Loucy (cell line): ENCODE measurements at regions not wholly inside any gene's neighbourhood (a gene's known extent, or its start where the extent isn't known, plus 50 kb on each side); places are given as distances from the start of the nearest gene placed in this dataset.

ENCODE experiments used
- H2AFZ ChIP-seq: fragments of 200-600 bp; sonication (generic); 2 replicates; pipeline ENCODE4 v1.6.0; 2016; ENCODE audit warnings: antibody characterized with exemption, mild to moderate bottlenecking, low read length, moderate library complexity
- H3F3A ChIP-seq: fragments of 200-600 bp; 2 replicates; pipeline ENCODE4 v1.6.0; 2016; ENCODE audit warnings: antibody characterized with exemption, low read depth, mild to moderate bottlenecking
- H3K27me3 ChIP-seq: fragments of 200-600 bp; sonication (generic); 2 replicates; pipeline ENCODE4 v1.6.1; 2014; ENCODE audit warnings: low read length, mild to moderate bottlenecking; ENCODE audit not compliant: insufficient read depth, poor library complexity, severe bottlenecking
- H3K36me3 ChIP-seq: fragments of 200-600 bp; sonication (generic); 2 replicates; pipeline ENCODE4 v1.6.1; 2016; ENCODE audit warnings: low read length; ENCODE audit not compliant: insufficient read depth
- H3K4me1 ChIP-seq: fragments of 200-600 bp; sonication (generic); 2 replicates; pipeline ENCODE4 v1.5.1; 2014; ENCODE audit warnings: low read length, mild to moderate bottlenecking; ENCODE audit not compliant: insufficient read depth, poor library complexity, severe bottlenecking
- H3K4me2 ChIP-seq: fragments of 200-600 bp; sonication (generic); 2 replicates; pipeline ENCODE4 v1.6.0; 2014; ENCODE audit warnings: antibody characterized with exemption, low read length, low read depth, mild to moderate bottlenecking; ENCODE audit not compliant: poor library complexity, severe bottlenecking
- H3K4me3 ChIP-seq: fragments of 200-600 bp; sonication (generic); 2 replicates; pipeline ENCODE4 v1.5.1; 2014; ENCODE audit warnings: low read length, mild to moderate bottlenecking, mixed read lengths; ENCODE audit not compliant: poor library complexity, severe bottlenecking
- H3K79me2 ChIP-seq: fragments of 200-600 bp; sonication (generic); 2 replicates; pipeline ENCODE4 v1.6.1; 2014; ENCODE audit warnings: low read length; ENCODE audit not compliant: insufficient read depth
- H3K9ac ChIP-seq: fragments of 200-600 bp; sonication (generic); 2 replicates; pipeline ENCODE4 v1.6.0; 2014; ENCODE audit warnings: mild to moderate bottlenecking, low read depth, low read length, moderate library complexity; ENCODE audit not compliant: poor library complexity, severe bottlenecking
- H3K9me2 ChIP-seq: fragments of 200-600 bp; sonication (generic); replicated peaks from 2 replicates; pipeline ENCODE4 v1.6.1; 2016; ENCODE audit warnings: low read depth, low read length, mixed read lengths
- H3K9me3 ChIP-seq: fragments of 200-600 bp; sonication (generic); 2 replicates; pipeline ENCODE4 v1.6.1; 2014; ENCODE audit warnings: mild to moderate bottlenecking, antibody characterized with exemption, low read length, low read depth; ENCODE audit not compliant: insufficient read depth
- H4K20me1 ChIP-seq: fragments of 200-600 bp; sonication (generic); 2 replicates; pipeline ENCODE4 v1.6.0; 2014; ENCODE audit warnings: antibody characterized with exemption, low read length, mild to moderate bottlenecking; ENCODE audit not compliant: insufficient read depth, poor library complexity, severe bottlenecking
- EZH2phosphoT487 ChIP-seq: fragments of 200-600 bp; IDR thresholded peaks from 2 replicates; pipeline ENCODE4 v1.6.1; 2018; ENCODE audit warnings: antibody characterized with exemption, mild to moderate bottlenecking, moderate library complexity, borderline replicate concordance
- TF ChIP-seq, protein P1 (sequence below): fragments of 200-600 bp; sonication (generic); conservative IDR thresholded peaks from 2 replicates; pipeline ENCODE4 v1.5.1; 2014; ENCODE audit warnings: mild to moderate bottlenecking, antibody characterized with exemption, low read length

- H3K9me3 ChIP-seq, result peaks cover 4% of the 10 kb centered on the region; the same call in 1 of the 2 replicates
- no peak overlapping the region for H3K4me2 ChIP-seq
- no peak overlapping the region for H2AFZ ChIP-seq
- TF ChIP-seq, protein P1, sequence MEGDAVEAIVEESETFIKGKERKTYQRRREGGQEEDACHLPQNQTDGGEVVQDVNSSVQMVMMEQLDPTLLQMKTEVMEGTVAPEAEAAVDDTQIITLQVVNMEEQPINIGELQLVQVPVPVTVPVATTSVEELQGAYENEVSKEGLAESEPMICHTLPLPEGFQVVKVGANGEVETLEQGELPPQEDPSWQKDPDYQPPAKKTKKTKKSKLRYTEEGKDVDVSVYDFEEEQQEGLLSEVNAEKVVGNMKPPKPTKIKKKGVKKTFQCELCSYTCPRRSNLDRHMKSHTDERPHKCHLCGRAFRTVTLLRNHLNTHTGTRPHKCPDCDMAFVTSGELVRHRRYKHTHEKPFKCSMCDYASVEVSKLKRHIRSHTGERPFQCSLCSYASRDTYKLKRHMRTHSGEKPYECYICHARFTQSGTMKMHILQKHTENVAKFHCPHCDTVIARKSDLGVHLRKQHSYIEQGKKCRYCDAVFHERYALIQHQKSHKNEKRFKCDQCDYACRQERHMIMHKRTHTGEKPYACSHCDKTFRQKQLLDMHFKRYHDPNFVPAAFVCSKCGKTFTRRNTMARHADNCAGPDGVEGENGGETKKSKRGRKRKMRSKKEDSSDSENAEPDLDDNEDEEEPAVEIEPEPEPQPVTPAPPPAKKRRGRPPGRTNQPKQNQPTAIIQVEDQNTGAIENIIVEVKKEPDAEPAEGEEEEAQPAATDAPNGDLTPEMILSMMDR, result no peak
- no peak for TF ChIP-seq EZH2phosphoT487
- peaks cover 4% of the 10 kb centered on the region; the same call in 1 of the 2 replicates for H3F3A ChIP-seq
- H3K4me1 ChIP-seq, result peaks cover 37% of the 10 kb centered on the region
- no peaks in the 10 kb centered on the region for H4K20me1 ChIP-seq
- no peak overlapping the region for H3K9ac ChIP-seq
- H3K27me3 ChIP-seq, result no peaks in the 10 kb centered on the region
- H3K79me2 ChIP-seq, result no peaks in the 10 kb centered on the region
- H3K36me3 ChIP-seq, result no peaks in the 10 kb centered on the region
- no peaks in the 10 kb centered on the region for H3K9me2 ChIP-seq
- H3K4me3 ChIP-seq, result no peak overlapping the region
Observed at GRCh38 chr2:168353251-168353650, 102.8 kb upstream of the CERS6 start.

- Histone ChIP-seq H3K36me3 (no peaks in the 10 kb centered on the region), H3K4me2 (peak overlapping the region; percentile 72), H3K79me2 (no peaks in the 10 kb centered on the region), H3F3A (peaks cover 4% of the 10 kb centered on the region; the same call in 1 of the 2 replicates), H3K27me3 (no peaks in the 10 kb centered on the region), H3K9me2 (no peaks in the 10 kb centered on the region), H4K20me1 (no peaks in the 10 kb centered on the region), H3K9me3 (peaks cover 4% of the 10 kb centered on the region; the same call in 1 of the 2 replicates), H2AFZ (no peak overlapping the region), H3K9ac (no peak overlapping the region), H3K4me1 (peaks cover 43% of the 10 kb centered on the region), H3K4me3 (peak overlapping the region; percentile 46)
- TF ChIP-seq EZH2phosphoT487, result peak; percentile 55; the same call in 1 of the 2 replicates
- TF ChIP-seq, protein P1, result no peak
Observed at GRCh38 chr2:168354499-168354898, 101.6 kb upstream of the CERS6 start.

DNA sequence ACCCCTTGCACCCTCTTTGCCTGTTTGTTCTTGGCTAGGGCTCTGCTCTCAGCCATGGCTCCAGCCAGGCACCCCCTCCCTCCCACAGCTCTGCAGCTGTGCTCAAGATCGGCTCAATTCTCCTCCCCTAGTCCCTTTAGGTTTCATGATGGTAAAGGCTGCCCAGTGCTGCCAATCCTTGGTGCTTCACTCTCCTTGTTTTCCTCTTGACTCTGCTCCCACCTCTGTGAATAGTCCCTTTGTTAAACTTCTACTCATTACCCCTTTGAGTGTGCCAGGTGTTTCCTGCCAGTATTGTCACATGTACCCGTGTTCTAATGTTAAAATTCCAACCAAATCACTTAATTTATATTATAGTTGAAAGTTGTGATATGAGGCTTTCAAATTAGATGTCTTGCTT lies 101.0 kb upstream of the CERS6 start:
- no peaks in the 10 kb centered on the region for H4K20me1 ChIP-seq

More for the DNA sequence above, 101.0 kb upstream of the CERS6 start:
- no peaks in the 10 kb centered on the region for H3K36me3 ChIP-seq
- H3F3A ChIP-seq, result peaks cover 4% of the 10 kb centered on the region; the same call in 1 of the 2 replicates
- TF ChIP-seq, protein P1, result no peak
- no peak for TF ChIP-seq EZH2phosphoT487
- peaks cover 43% of the 10 kb centered on the region for H3K4me1 ChIP-seq
- peak overlapping the region; percentile 46 for H3K4me3 ChIP-seq
- no peak overlapping the region for H2AFZ ChIP-seq
- no peaks in the 10 kb centered on the region for H3K27me3 ChIP-seq
- peak overlapping the region; percentile 72 for H3K4me2 ChIP-seq
- peaks cover 4% of the 10 kb centered on the region; the same call in 1 of the 2 replicates for H3K9me3 ChIP-seq
- H3K9ac ChIP-seq, result no peak overlapping the region
- no peaks in the 10 kb centered on the region for H3K79me2 ChIP-seq
- H3K9me2 ChIP-seq, result no peaks in the 10 kb centered on the region
